IMR-90 (cell line): ENCODE measurements at regions not wholly inside any gene's neighbourhood (a gene's known extent, or its start where the extent isn't known, plus 50 kb on each side); places are given as distances from the start of the nearest gene placed in this dataset.

Experiments used
- ATAC-seq: fragments of 200-7000 bp; cut with Tn5 transposase; 2 replicates; pipeline ENCODE4 v1.9.1; 2020; ENCODE audit warnings: low read depth, mild to moderate bottlenecking, moderate library complexity
- BruUV-seq: library from RNA; stranded (reverse); fragments of 400-500 nt; replicated peaks from 2 replicates; lab custom pipeline; 2021; lab: Mats Ljungman, UMichigan
- CTCF ChIA-PET: fragments of 300-600 bp; formaldehyde crosslinking; extraction: SDS; loops from one replicate; lab custom pipeline; 2021; ENCODE audit warnings: antibody characterized with exemption; lab: Yijun Ruan, JAX
- POLR2A ChIA-PET: fragments of 300-600 bp; sonication (Branson Sonifier 250); formaldehyde crosslinking; loops from one replicate; lab custom pipeline; 2022; ENCODE audit warnings: antibody characterized with exemption; ENCODE audit not compliant: unreplicated experiment; lab: Charles Lee
- DNase-seq: peaks from one replicate; pipeline ENCODE4 v3.0.0; 2013
- H2AFZ ChIP-seq: replicated peaks from 2 replicates; pipeline ENCODE3; 2013; ENCODE audit warnings: low read length, mild to moderate bottlenecking; ENCODE audit not compliant: poor library complexity
- H2AK5ac ChIP-seq: 2 replicates; pipeline ENCODE4 v1.6.1; 2013; ENCODE audit warnings: low read depth, low read length, inconsistent platforms
- H2AK9ac ChIP-seq: replicated peaks from 2 replicates; pipeline ENCODE3; 2013; ENCODE audit warnings: mild to moderate bottlenecking, low read depth, low read length, moderate library complexity; ENCODE audit not compliant: poor library complexity
- H2BK120ac ChIP-seq: 2 replicates; pipeline ENCODE4 v1.6.1; 2013; ENCODE audit warnings: low read depth, low read length, inconsistent platforms
- H2BK15ac ChIP-seq: 3 replicates; pipeline ENCODE4 v1.6.1; 2013; ENCODE audit warnings: low read depth, low read length, inconsistent platforms
- H2BK20ac ChIP-seq: 2 replicates; pipeline ENCODE4 v1.6.1; 2013; ENCODE audit warnings: low read depth, mild to moderate bottlenecking, inconsistent platforms, low read length, moderate library complexity
- H2BK5ac ChIP-seq: 2 replicates; pipeline ENCODE4 v1.6.1; 2013; ENCODE audit warnings: mild to moderate bottlenecking, low read depth, low read length, inconsistent platforms; ENCODE audit not compliant: poor library complexity, severe bottlenecking
- H3K14ac ChIP-seq: replicated peaks from 2 replicates; pipeline ENCODE4 v1.6.1; 2013; ENCODE audit warnings: low read depth, low read length, inconsistent platforms
- H3K18ac ChIP-seq: 2 replicates; pipeline ENCODE4 v1.6.1; 2013; ENCODE audit warnings: low read depth, low read length, control low read depth
- H3K23ac ChIP-seq: 2 replicates; pipeline ENCODE4 v1.6.1; 2013; ENCODE audit warnings: low read depth, low read length, inconsistent platforms
- H3K27ac ChIP-seq: 2 replicates; pipeline ENCODE4 v1.5.1; 2013; ENCODE audit warnings: mild to moderate bottlenecking, control low read depth, low read length; ENCODE audit not compliant: insufficient read depth
- H3K27me3 ChIP-seq: 2 replicates; pipeline ENCODE4 v1.6.1; 2013; ENCODE audit warnings: low read length; ENCODE audit not compliant: control insufficient read depth, insufficient read depth
- H3K36me3 ChIP-seq: 2 replicates; pipeline ENCODE4 v1.6.1; 2013; ENCODE audit warnings: low read length, mixed read lengths; ENCODE audit not compliant: control insufficient read depth, insufficient read depth
- H3K4ac ChIP-seq: 2 replicates; pipeline ENCODE4 v1.6.1; 2013; ENCODE audit warnings: low read depth, low read length, inconsistent platforms
- H3K4me1 ChIP-seq: 2 replicates; pipeline ENCODE4 v1.6.1; 2013; ENCODE audit warnings: low read length, mixed read lengths; ENCODE audit not compliant: control insufficient read depth, insufficient read depth
- H3K4me2 ChIP-seq: 2 replicates; pipeline ENCODE4 v1.6.1; 2013; ENCODE audit warnings: low read depth, mild to moderate bottlenecking, control low read depth, low read length, moderate library complexity
- H3K4me3 ChIP-seq: 2 replicates; pipeline ENCODE4 v1.5.1; 2013; ENCODE audit warnings: low read depth, mild to moderate bottlenecking, control low read depth, low read length, moderate library complexity; ENCODE audit not compliant: insufficient read depth
- H3K56ac ChIP-seq: 2 replicates; pipeline ENCODE4 v1.6.1; 2013; ENCODE audit warnings: low read length, inconsistent platforms; ENCODE audit not compliant: insufficient read depth; ENCODE audit errors: extremely low read depth
- H3K79me1 ChIP-seq, 2 experiments: 2 replicates each; pipeline ENCODE4 v1.6.1; 2013; ENCODE audit warnings: low read length in 2 of 2, inconsistent platforms in 1 of 2, low read depth in 1 of 2
- H3K9ac ChIP-seq: 2 replicates; pipeline ENCODE4 v1.6.1; 2013; ENCODE audit warnings: low read depth, low read length, control low read depth
- H3K9me1 ChIP-seq: 2 replicates; pipeline ENCODE4 v1.6.1; 2013; ENCODE audit warnings: low read length, inconsistent platforms; ENCODE audit not compliant: insufficient read depth
- H3K9me3 ChIP-seq: 2 replicates; pipeline ENCODE4 v1.6.1; 2013; ENCODE audit warnings: low read length; ENCODE audit not compliant: control insufficient read depth, insufficient read depth
- H4K20me1 ChIP-seq: 2 replicates; pipeline ENCODE4 v1.6.1; 2013; ENCODE audit warnings: low read length, inconsistent platforms; ENCODE audit not compliant: insufficient read depth
- H4K5ac ChIP-seq: 2 replicates; pipeline ENCODE4 v1.6.1; 2013; ENCODE audit warnings: mild to moderate bottlenecking, low read depth, low read length, control low read depth
- H4K8ac ChIP-seq, 2 experiments: 2 replicates each; pipeline ENCODE4 v1.6.1; 2013; ENCODE audit warnings: low read depth in 2 of 2, low read length in 2 of 2, control low read depth in 1 of 2, inconsistent platforms in 1 of 2
- H4K91ac ChIP-seq: 2 replicates; pipeline ENCODE4 v1.6.1; 2013; ENCODE audit warnings: low read depth, low read length, inconsistent platforms; ENCODE audit not compliant: insufficient read depth
- CTCF ChIP-seq: conservative IDR thresholded peaks from 2 replicates; pipeline ENCODE4 v1.5.1; 2012; ENCODE audit warnings: mild to moderate bottlenecking, low read depth, low read length, improper control_type of control experiment
- ELK1 ChIP-seq: fragments of 150-350 bp; IDR thresholded peaks from 2 replicates; pipeline ENCODE4 v1.6.1; 2016; ENCODE audit warnings: low read depth, mild to moderate bottlenecking, low read length, moderate library complexity, borderline replicate concordance
- FOS ChIP-seq: fragments of 150-350 bp; IDR thresholded peaks from 2 replicates; pipeline ENCODE4 v1.6.1; 2016; ENCODE audit warnings: low read depth, low read length
- MAZ ChIP-seq: IDR thresholded peaks from 2 replicates; pipeline ENCODE4 v1.6.1; 2012; ENCODE audit warnings: low read depth, mild to moderate bottlenecking, low read length, improper control_type of control experiment, moderate library complexity, borderline replicate concordance
- RAD21 ChIP-seq: IDR thresholded peaks from 2 replicates; pipeline ENCODE4 v1.6.1; 2012; ENCODE audit warnings: low read length, improper control_type of control experiment
- dilution Hi-C: fragments of 300-500 bp; cut with HindIII; formaldehyde crosslinking; loops from one replicate; pipeline ENCODE4 v1.14.3; 2018; ENCODE audit warnings: low sequenced_read_pairs; ENCODE audit not compliant: unreplicated experiment
- in situ Hi-C: fragments of 300-500 bp; cut with MboI; formaldehyde crosslinking; loops from 3 replicates; pipeline ENCODE4 v1.14.3; 2019; ENCODE audit warnings: low sequenced_read_pairs, inconsistent platforms, mixed read lengths
- intact Hi-C: fragments of 100-400 bp; cut with micrococcal nuclease; formaldehyde crosslinking; loops from 2 replicates; pipeline ENCODE4 v1.10.0; 2022

- Histone ChIP-seq H3K4me2 (no peak overlapping the region), H4K8ac (no peak overlapping the region), H4K5ac (no peak overlapping the region), H2BK120ac (no peak overlapping the region), H2AFZ (no peak overlapping the region), H3K36me3 (no peaks in the 10 kb centered on the region), H3K23ac (no peak overlapping the region), H3K56ac (no peak overlapping the region), H4K91ac (no peak overlapping the region), H3K9me3 (peaks cover under 1% of the 10 kb centered on the region; the same call in 1 of the 2 replicates), H3K18ac (no peak overlapping the region), H2BK15ac (no peak overlapping the region), H2AK9ac (no peak overlapping the region), H2AK5ac (no peak overlapping the region), H3K9me1 (no peaks in the 10 kb centered on the region), H4K20me1 (no peaks in the 10 kb centered on the region), H3K79me1 (no peaks in the 10 kb centered on the region), H3K14ac (no peak overlapping the region), H3K27ac (no peak overlapping the region), H3K27me3 (no peaks in the 10 kb centered on the region), H2BK20ac (no peak overlapping the region), H3K9ac (no peak overlapping the region), H3K4ac (no peak overlapping the region), H2BK5ac (no peak overlapping the region), H3K4me3 (no peak overlapping the region), H3K4me1 (no peaks in the 10 kb centered on the region)
- DNase-seq (no peak), ATAC-seq (no peak)
- intact Hi-C loops, result no loop called here
- ChIA-PET CTCF (no interaction called here), POLR2A (no interaction called here)
- dilution Hi-C loops, result no loop called here
- in situ Hi-C loops, result no loop called here
- no TSS peak for BruUV-seq
- peak; percentile 10; the same call in 1 of the 2 replicates for TF ChIP-seq RAD21
- 0 out of 2 replicates have a peak, but pooled peaks have one; percentile 10 for TF ChIP-seq CTCF
- TF ChIP-seq MAZ, result no peak
- TF ChIP-seq FOS, result no peak
- no peak for TF ChIP-seq ELK1
These were observed 1212.8 kb downstream of the REEP3 start for GRCh38 chr10:64733980-64734379.
